ENCODE measurements at regions not wholly inside any gene's neighbourhood (a gene's known extent, or its start where the extent isn't known, plus 50 kb on each side); places are given as distances from the start of the nearest gene placed in this dataset.

- no peak for DNase-seq (ENCODE audit: low read depth, low spot score)
- POLR2A ChIA-PET, result interaction anchor here (1.3 kb wide), 1 partner anchor 11 kb away, joined by 4 read pairs; no protein-coding TSS in a partner anchor
These were observed 105.2 kb downstream of the RPLP1 start for GRCh38 chr15:69557707-69558409.

GRCh38 chr15:69559440-69560190 lies 107.0 kb downstream of the RPLP1 start:
- ChIA-PET CTCF (interaction anchor here (1.5 kb wide), 1 partner anchor 57 kb away, joined by 4 read pairs; no protein-coding TSS in a partner anchor), POLR2A (no interaction called here)
- no peak for DNase-seq (ENCODE audit: low read depth, low spot score)
- no peak for TF ChIP-seq CTCF (IDR thresholded peaks at IDR 0.05; ENCODE audit: insufficient read depth, low read length, missing control alignments)
- H3K4me3 ChIP-seq (ENCODE audit: low read depth, low read length), result no peak overlapping the region

More at GRCh38 chr15:69557707-69558409, 105.2 kb downstream of the RPLP1 start:
- CTCF ChIA-PET, result interaction anchor here (1.3 to 1.9 kb wide), 3 partner anchors 10 to 930 kb away, joined by 3 to 8 read pairs (median 5); no protein-coding TSS in a partner anchor
- TF ChIP-seq CTCF (IDR thresholded peaks at IDR 0.05; ENCODE audit: insufficient read depth, low read length, missing control alignments), result no peak
- H3K4me3 ChIP-seq (ENCODE audit: low read depth, low read length), result no peak overlapping the region

GRCh38 chr15:69561071-69561784 lies 108.6 kb downstream of the RPLP1 start:
- no peak for TF ChIP-seq CTCF (IDR thresholded peaks at IDR 0.05; ENCODE audit: insufficient read depth, low read length, missing control alignments)
- no peak overlapping the region for H3K4me3 ChIP-seq (ENCODE audit: low read depth, low read length)
- CTCF ChIA-PET, result interaction anchor here (0.9 to 1.5 kb wide), 2 partner anchors 15 to 59 kb away, joined by 3 to 4 read pairs; no protein-coding TSS in a partner anchor
- DNase-seq (ENCODE audit: low read depth, low spot score), result no peak
- POLR2A ChIA-PET, result no interaction called here

GRCh38 chr15:69562116-69562515 lies 109.5 kb downstream of the RPLP1 start:
- ChIA-PET POLR2A (no interaction called here), CTCF (no interaction called here)
- no peak overlapping the region for H3K4me3 ChIP-seq (ENCODE audit: low read depth, low read length)
- TF ChIP-seq CTCF (IDR thresholded peaks at IDR 0.05; ENCODE audit: insufficient read depth, low read length, missing control alignments), result no peak
- DNase-seq (ENCODE audit: low read depth, low spot score), result no peak

GRCh38 chr15:69562564-69562963 lies 109.9 kb downstream of the RPLP1 start:
- no peak for TF ChIP-seq CTCF (IDR thresholded peaks at IDR 0.05; ENCODE audit: insufficient read depth, low read length, missing control alignments)
- ChIA-PET CTCF (no interaction called here), POLR2A (no interaction called here)
- no peak for DNase-seq (ENCODE audit: low read depth, low spot score)
- no peak overlapping the region for H3K4me3 ChIP-seq (ENCODE audit: low read depth, low read length)
